ENCODE measurements at regions not wholly inside any gene's neighbourhood (a gene's known extent, or its start where the extent isn't known, plus 50 kb on each side); places are given as distances from the start of the nearest gene placed in this dataset.
"Not testable (repeated sequence)": the region's sequence is repeated elsewhere in the genome, so short reads cannot be mapped to it uniquely, and the experiment has no call there.

GRCh38 chr2:220789961-220790360 is 782.1 kb downstream of the EPHA4 start:
- Histone ChIP-seq H3K4me3 (no peak overlapping the region), H3K4me1 (peaks cover 6% of the 10 kb centered on the region; the same call in 1 of the 2 replicates), H3K36me3 (no peaks in the 10 kb centered on the region), H4K20me1 (no peaks in the 10 kb centered on the region), H3K9me3 (no peaks in the 10 kb centered on the region), H3K27me3 (no peaks in the 10 kb centered on the region), H3K27ac (no peak overlapping the region), H3K9ac (no peak overlapping the region), H3K4me2 (no peak overlapping the region)
- no peak for TF ChIP-seq Cebpa-rat (IDR thresholded peaks at IDR 0.05)

GRCh38 chr2:220795705-220796104 is 776.4 kb downstream of the EPHA4 start:
- Histone ChIP-seq H3K9ac (no peak overlapping the region), H3K4me1 (peaks cover 6% of the 10 kb centered on the region; the same call in 1 of the 2 replicates), H3K27me3 (no peaks in the 10 kb centered on the region), H3K4me3 (no peak overlapping the region), H4K20me1 (no peaks in the 10 kb centered on the region), H3K4me2 (no peak overlapping the region), H3K36me3 (no peaks in the 10 kb centered on the region), H3K27ac (no peak overlapping the region), H3K9me3 (no peaks in the 10 kb centered on the region)
- TF ChIP-seq Cebpa-rat (IDR thresholded peaks at IDR 0.05) = no peak

- Histone ChIP-seq H3K9me3 (no peaks in the 10 kb centered on the region), H4K20me1 (no peaks in the 10 kb centered on the region), H3K9ac (no peak overlapping the region), H3K4me1 (no peaks in the 10 kb centered on the region), H3K27me3 (no peaks in the 10 kb centered on the region), H3K27ac (no peak overlapping the region), H3K4me2 (no peak overlapping the region), H3K4me3 (no peak overlapping the region), H3K36me3 (no peaks in the 10 kb centered on the region)
- no peak for TF ChIP-seq Cebpa-rat (IDR thresholded peaks at IDR 0.05)
Observed at GRCh38 chr2:220811115-220811514, 761.0 kb downstream of the EPHA4 start.

- Histone ChIP-seq H3K4me2 (no peak overlapping the region), H3K4me1 (no peaks in the 10 kb centered on the region), H3K9me3 (no peaks in the 10 kb centered on the region), H3K9ac (no peak overlapping the region), H3K27me3 (no peaks in the 10 kb centered on the region), H3K27ac (no peak overlapping the region), H3K36me3 (no peaks in the 10 kb centered on the region), H4K20me1 (no peaks in the 10 kb centered on the region), H3K4me3 (no peak overlapping the region)
- TF ChIP-seq Cebpa-rat (IDR thresholded peaks at IDR 0.05) = no peak
Observed at GRCh38 chr2:220811952-220812570, 760.0 kb downstream of the EPHA4 start.

- no peak overlapping the region for H3K9ac ChIP-seq
- no peaks in the 10 kb centered on the region for H4K20me1 ChIP-seq
- H3K36me3 ChIP-seq = no peaks in the 10 kb centered on the region
- H3K9me3 ChIP-seq = no peaks in the 10 kb centered on the region
- no peaks in the 10 kb centered on the region for H3K4me1 ChIP-seq
- no peak overlapping the region for H3K4me3 ChIP-seq
- no peak for TF ChIP-seq Cebpa-rat (IDR thresholded peaks at IDR 0.05)
- H3K27me3 ChIP-seq = no peaks in the 10 kb centered on the region
- no peak overlapping the region for H3K27ac ChIP-seq
- H3K4me2 ChIP-seq = no peak overlapping the region
Observed at GRCh38 chr2:220814441-220814840, 757.7 kb downstream of the EPHA4 start.

- TF ChIP-seq Cebpa-rat (IDR thresholded peaks at IDR 0.05) = no peak
- Histone ChIP-seq H3K36me3 (no peaks in the 10 kb centered on the region), H4K20me1 (no peaks in the 10 kb centered on the region)
Observed at GRCh38 chr2:220815698-220816097, 756.4 kb downstream of the EPHA4 start.

GRCh38 chr2:220821683-220822082 is 750.4 kb downstream of the EPHA4 start:
- H3K4me2 ChIP-seq = no peak overlapping the region
- H4K20me1 ChIP-seq = no peaks in the 10 kb centered on the region
- peaks cover 4% of the 10 kb centered on the region; the same call in 1 of the 2 replicates for H3K9me3 ChIP-seq
- no peaks in the 10 kb centered on the region for H3K36me3 ChIP-seq
- H3K4me1 ChIP-seq = no peaks in the 10 kb centered on the region
- H3K27me3 ChIP-seq = no peaks in the 10 kb centered on the region
- no peak overlapping the region for H3K9ac ChIP-seq
- no peak overlapping the region for H3K27ac ChIP-seq
- TF ChIP-seq Cebpa-rat (IDR thresholded peaks at IDR 0.05) = no peak
- H3K4me3 ChIP-seq = no peak overlapping the region

More at GRCh38 chr2:220815698-220816097, 756.4 kb downstream of the EPHA4 start:
- Histone ChIP-seq H3K4me1 (no peaks in the 10 kb centered on the region), H3K4me2 (no peak overlapping the region), H3K27me3 (no peaks in the 10 kb centered on the region), H3K27ac (no peak overlapping the region), H3K9ac (no peak overlapping the region), H3K9me3 (no peaks in the 10 kb centered on the region), H3K4me3 (no peak overlapping the region)

GRCh38 chr2:220823590-220823989 is 748.5 kb downstream of the EPHA4 start:
- H3K9ac ChIP-seq, H3K4me1 ChIP-seq, H3K4me3 ChIP-seq, H3K9me3 ChIP-seq, H3K27me3 ChIP-seq, H3K27ac ChIP-seq, H4K20me1 ChIP-seq, H3K36me3 ChIP-seq, H3K4me2 ChIP-seq: not testable (repeated sequence)

GRCh38 chr2:220833446-220833845 is 738.7 kb downstream of the EPHA4 start:
- Histone ChIP-seq H3K36me3 (no peaks in the 10 kb centered on the region), H3K9ac (no peak overlapping the region), H3K27ac (no peak overlapping the region), H3K9me3 (no peaks in the 10 kb centered on the region), H4K20me1 (no peaks in the 10 kb centered on the region), H3K27me3 (no peaks in the 10 kb centered on the region), H3K4me2 (no peak overlapping the region), H3K4me1 (no peaks in the 10 kb centered on the region), H3K4me3 (no peak overlapping the region)
- no peak for TF ChIP-seq Cebpa-rat (IDR thresholded peaks at IDR 0.05)

- H3K27me3 ChIP-seq = no peaks in the 10 kb centered on the region
- H3K27ac ChIP-seq = no peak overlapping the region
- H3K36me3 ChIP-seq = no peaks in the 10 kb centered on the region
- no peaks in the 10 kb centered on the region for H4K20me1 ChIP-seq
- no peak for TF ChIP-seq Cebpa-rat (IDR thresholded peaks at IDR 0.05)
- H3K4me3 ChIP-seq = no peak overlapping the region
- no peaks in the 10 kb centered on the region for H3K9me3 ChIP-seq
- H3K9ac ChIP-seq = no peak overlapping the region
- H3K4me2 ChIP-seq = no peak overlapping the region
- H3K4me1 ChIP-seq = no peaks in the 10 kb centered on the region
Observed at GRCh38 chr2:220835583-220835982, 736.5 kb downstream of the EPHA4 start.

- no peak overlapping the region for H3K9ac ChIP-seq
- no peak overlapping the region for H3K4me2 ChIP-seq
- H3K4me1 ChIP-seq = no peaks in the 10 kb centered on the region
- TF ChIP-seq Cebpa-rat (IDR thresholded peaks at IDR 0.05) = no peak
- H3K9me3 ChIP-seq = no peaks in the 10 kb centered on the region
- no peak overlapping the region for H3K4me3 ChIP-seq
- H3K27me3 ChIP-seq = no peaks in the 10 kb centered on the region
- H3K27ac ChIP-seq = no peak overlapping the region
- H4K20me1 ChIP-seq = no peaks in the 10 kb centered on the region
- no peaks in the 10 kb centered on the region for H3K36me3 ChIP-seq
Observed at GRCh38 chr2:220837226-220837625, 734.9 kb downstream of the EPHA4 start.
